ENCODE measurements at regions not wholly inside any gene's neighbourhood (a gene's known extent, or its start where the extent isn't known, plus 50 kb on each side); places are given as distances from the start of the nearest gene placed in this dataset.

- Histone ChIP-seq H3K9me3 (ENCODE audit: control insufficient read depth, insufficient read depth, low read depth, low read length) (no peaks in the 10 kb centered on the region), H3K27ac (ENCODE audit: low read length) (no peak overlapping the region), H3K4me3 (ENCODE audit: low read depth in 2 of 2, low read length in 2 of 2) (no peak overlapping the region), H3K27me3 (ENCODE audit: control insufficient read depth, insufficient read depth, low read length) (peaks cover 1% of the 10 kb centered on the region; the same call in 1 of the 2 replicates), H3K36me3 (ENCODE audit: control insufficient read depth, insufficient read depth, low read length) (no peaks in the 10 kb centered on the region), H3K4me1 (ENCODE audit: control insufficient read depth, insufficient read depth, low read length) (no peaks in the 10 kb centered on the region)
- DNase-seq (ENCODE audit: low read depth, low spot score) (no peak), ATAC-seq (no peak)
- in situ Hi-C loops (cut with HindIII; ENCODE audit: low pct_unique_long_range_greater_than_20kb, low sequenced_read_pairs) (no loop called here), intact Hi-C loops (cut with micrococcal nuclease; ENCODE audit: unreplicated experiment) (no loop called here)
- ChIA-PET CTCF (no interaction called here), POLR2A (no interaction called here)
- no TSS peak for BruUV-seq (replicated peaks)
- TF ChIP-seq TCF7L2 (IDR thresholded peaks at IDR 0.05; ENCODE audit: low read depth, low read length) = no peak
- TF ChIP-seq REST (IDR thresholded peaks at IDR 0.05; ENCODE audit: insufficient read depth in 1 of 2, low read depth in 2 of 2, low read length in 1 of 2) = no peak
- no peak for TF ChIP-seq POLR2AphosphoS5 (IDR thresholded peaks at IDR 0.05; ENCODE audit: low read depth, low read length)
- no peak for TF ChIP-seq SIN3A (IDR thresholded peaks at IDR 0.05; ENCODE audit: borderline replicate concordance, insufficient read depth, low read depth, low read length)
- no peak for TF ChIP-seq CTCF (IDR thresholded peaks at IDR 0.05)
Observed at GRCh38 chr20:37579106-37579505, 51.4 kb upstream of the BLCAP start.

- Histone ChIP-seq H3K9me3 (ENCODE audit: control insufficient read depth, insufficient read depth, low read depth, low read length) (no peaks in the 10 kb centered on the region), H3K36me3 (ENCODE audit: control insufficient read depth, insufficient read depth, low read length) (no peaks in the 10 kb centered on the region), H3K4me3 (ENCODE audit: low read depth in 2 of 2, low read length in 2 of 2) (no peak overlapping the region), H3K27ac (ENCODE audit: low read length) (no peak overlapping the region), H3K4me1 (ENCODE audit: control insufficient read depth, insufficient read depth, low read length) (no peaks in the 10 kb centered on the region), H3K27me3 (ENCODE audit: control insufficient read depth, insufficient read depth, low read length) (no peaks in the 10 kb centered on the region)
- in situ Hi-C loops (cut with HindIII; ENCODE audit: low pct_unique_long_range_greater_than_20kb, low sequenced_read_pairs) = no loop called here
- TF ChIP-seq POLR2AphosphoS5 (IDR thresholded peaks at IDR 0.05; ENCODE audit: low read depth, low read length) (no peak), CTCF (IDR thresholded peaks at IDR 0.05) (no peak), TCF7L2 (IDR thresholded peaks at IDR 0.05; ENCODE audit: low read depth, low read length) (no peak), SIN3A (IDR thresholded peaks at IDR 0.05; ENCODE audit: borderline replicate concordance, insufficient read depth, low read depth, low read length) (no peak), REST (IDR thresholded peaks at IDR 0.05; ENCODE audit: insufficient read depth in 1 of 2, low read depth in 2 of 2, low read length in 1 of 2) (no peak)
- ChIA-PET POLR2A (no interaction called here), CTCF (no interaction called here)
- no TSS peak for BruUV-seq (replicated peaks)
- intact Hi-C loops (cut with micrococcal nuclease; ENCODE audit: unreplicated experiment) = no loop called here
- ATAC-seq (no peak), DNase-seq (ENCODE audit: low read depth, low spot score) (no peak)
Observed at GRCh38 chr20:37577981-37578380, 50.3 kb upstream of the BLCAP start.
